LNCaP clone FGC (cell line): ENCODE measurements at regions not wholly inside any gene's neighbourhood (a gene's known extent, or its start where the extent isn't known, plus 50 kb on each side); places are given as distances from the start of the nearest gene placed in this dataset.

Experiments used
- DNase-seq: peaks from one replicate; pipeline ENCODE4 v3.0.0-alpha.2; 2011; ENCODE audit warnings: low read depth
- H3K4me3 ChIP-seq: 2 replicates; pipeline ENCODE4 v1.5.1; 2011; ENCODE audit warnings: mild to moderate bottlenecking, low read depth, low read length, control low read depth
- TF ChIP-seq, protein P1 (sequence below): IDR thresholded peaks from 2 replicates; pipeline ENCODE4 v1.5.1; 2012; ENCODE audit warnings: mild to moderate bottlenecking; ENCODE audit not compliant: control insufficient read depth, insufficient read depth; ENCODE audit errors: extremely low read depth

DNA sequence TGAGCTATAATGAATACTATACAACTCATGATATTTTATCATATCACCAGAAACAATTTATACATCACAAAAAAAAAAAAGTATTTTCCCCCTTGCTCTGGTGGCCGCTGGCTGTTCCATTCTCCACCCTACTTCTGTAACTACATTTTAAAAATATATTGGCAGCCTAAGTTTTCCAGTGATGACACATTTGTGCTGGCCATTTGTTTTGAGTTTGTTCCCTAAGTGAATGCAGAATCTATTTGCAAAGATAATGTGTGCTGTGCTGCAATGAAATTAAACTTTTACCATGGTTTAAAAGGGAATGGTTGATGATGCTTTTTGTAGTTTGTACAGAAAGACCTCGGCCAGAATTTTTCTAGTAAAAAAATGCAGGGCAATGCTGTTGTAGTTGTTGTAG is 1092.8 kb downstream of the TMTC2 start:
- TF ChIP-seq, protein P1, sequence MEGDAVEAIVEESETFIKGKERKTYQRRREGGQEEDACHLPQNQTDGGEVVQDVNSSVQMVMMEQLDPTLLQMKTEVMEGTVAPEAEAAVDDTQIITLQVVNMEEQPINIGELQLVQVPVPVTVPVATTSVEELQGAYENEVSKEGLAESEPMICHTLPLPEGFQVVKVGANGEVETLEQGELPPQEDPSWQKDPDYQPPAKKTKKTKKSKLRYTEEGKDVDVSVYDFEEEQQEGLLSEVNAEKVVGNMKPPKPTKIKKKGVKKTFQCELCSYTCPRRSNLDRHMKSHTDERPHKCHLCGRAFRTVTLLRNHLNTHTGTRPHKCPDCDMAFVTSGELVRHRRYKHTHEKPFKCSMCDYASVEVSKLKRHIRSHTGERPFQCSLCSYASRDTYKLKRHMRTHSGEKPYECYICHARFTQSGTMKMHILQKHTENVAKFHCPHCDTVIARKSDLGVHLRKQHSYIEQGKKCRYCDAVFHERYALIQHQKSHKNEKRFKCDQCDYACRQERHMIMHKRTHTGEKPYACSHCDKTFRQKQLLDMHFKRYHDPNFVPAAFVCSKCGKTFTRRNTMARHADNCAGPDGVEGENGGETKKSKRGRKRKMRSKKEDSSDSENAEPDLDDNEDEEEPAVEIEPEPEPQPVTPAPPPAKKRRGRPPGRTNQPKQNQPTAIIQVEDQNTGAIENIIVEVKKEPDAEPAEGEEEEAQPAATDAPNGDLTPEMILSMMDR: no peak
- no peak for DNase-seq
- H3K4me3 ChIP-seq: no peak overlapping the region

DNA sequence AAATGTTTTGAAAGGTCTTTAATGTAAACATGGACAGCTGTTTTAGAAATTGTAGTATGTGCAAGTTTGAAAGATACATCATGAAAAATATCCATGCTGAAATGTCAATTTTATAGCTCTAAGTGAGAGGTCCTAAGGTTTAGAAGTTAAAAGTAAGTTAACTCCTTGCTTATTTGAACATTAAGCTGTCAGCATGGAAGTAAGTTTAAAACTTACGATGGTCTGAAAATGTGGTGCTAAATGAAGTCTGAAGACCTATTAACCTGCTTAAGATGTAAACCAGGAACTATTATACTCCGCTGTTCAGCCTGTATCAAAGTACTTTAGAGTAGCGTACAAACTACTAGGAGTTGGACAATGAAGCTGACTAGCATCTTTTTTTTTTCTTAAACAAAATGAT is 1082.4 kb downstream of the TMTC2 start:
- no peak for DNase-seq
- TF ChIP-seq, protein P1: no peak

DNA sequence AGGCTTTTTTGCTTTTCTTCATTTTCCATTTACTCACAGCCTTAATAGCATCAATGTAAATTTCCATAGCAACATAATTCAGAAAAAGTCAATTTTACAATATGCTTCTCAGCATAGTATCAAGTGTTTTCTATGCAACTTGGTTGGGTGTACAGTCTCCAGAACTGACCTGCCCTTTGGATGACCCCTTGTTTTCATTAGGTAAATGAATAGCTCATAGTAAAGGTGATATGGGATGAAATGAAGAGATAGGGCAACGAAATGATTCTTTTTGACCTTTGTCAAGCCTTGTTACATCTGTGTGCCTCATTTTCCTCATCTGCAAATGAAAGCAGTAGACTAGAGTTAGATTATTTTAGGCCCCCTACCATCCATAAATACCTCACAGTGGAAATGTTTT is 1081.0 kb downstream of the TMTC2 start:
- TF ChIP-seq, protein P1: no peak
- no peak for DNase-seq
- H3K4me3 ChIP-seq: no peak overlapping the region

More for the DNA sequence above, 1082.4 kb downstream of the TMTC2 start:
- no peak overlapping the region for H3K4me3 ChIP-seq

DNA sequence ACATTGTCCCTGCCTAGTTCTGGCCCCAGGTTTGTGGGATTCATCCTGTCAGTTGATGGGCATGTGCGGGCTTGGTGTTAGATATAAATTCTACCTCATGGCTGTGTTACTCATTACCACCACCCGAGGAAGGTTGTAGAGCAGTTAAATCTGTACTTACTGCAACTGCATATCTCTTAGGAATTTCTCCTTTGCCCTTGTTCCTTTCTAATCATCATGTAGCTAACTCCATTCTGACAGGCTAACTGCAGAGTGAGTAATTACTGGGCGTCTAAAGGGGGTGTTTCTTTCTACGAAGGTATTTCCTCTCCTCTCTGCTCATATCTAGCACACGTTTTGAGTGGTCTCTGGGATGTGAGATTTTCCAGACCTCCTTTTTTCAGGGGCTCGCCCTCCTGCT is 1076.7 kb downstream of the TMTC2 start:
- TF ChIP-seq, protein P1: no peak
- DNase-seq: no peak
- H3K4me3 ChIP-seq: no peak overlapping the region

DNA sequence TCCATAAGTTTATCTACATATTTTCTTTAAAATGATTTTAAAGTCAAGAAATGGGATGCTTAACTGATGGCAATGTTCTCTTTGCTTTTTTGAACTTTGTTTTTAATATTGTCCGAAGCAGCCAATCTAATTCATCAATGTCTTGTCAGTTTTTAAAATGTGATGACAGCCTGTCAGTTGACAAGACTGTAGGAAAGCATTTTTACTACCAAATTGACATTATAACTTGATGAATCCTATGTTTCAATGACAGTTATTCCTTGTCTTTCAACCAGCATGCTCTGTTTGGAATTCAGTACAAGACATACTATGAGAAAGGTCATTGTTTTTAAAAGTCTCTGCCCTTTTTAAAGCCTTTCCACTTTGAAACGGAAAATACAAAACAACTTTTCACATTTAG is 1073.2 kb downstream of the TMTC2 start:
- no peak overlapping the region for H3K4me3 ChIP-seq
- DNase-seq: no peak
- TF ChIP-seq, protein P1: no peak

DNA sequence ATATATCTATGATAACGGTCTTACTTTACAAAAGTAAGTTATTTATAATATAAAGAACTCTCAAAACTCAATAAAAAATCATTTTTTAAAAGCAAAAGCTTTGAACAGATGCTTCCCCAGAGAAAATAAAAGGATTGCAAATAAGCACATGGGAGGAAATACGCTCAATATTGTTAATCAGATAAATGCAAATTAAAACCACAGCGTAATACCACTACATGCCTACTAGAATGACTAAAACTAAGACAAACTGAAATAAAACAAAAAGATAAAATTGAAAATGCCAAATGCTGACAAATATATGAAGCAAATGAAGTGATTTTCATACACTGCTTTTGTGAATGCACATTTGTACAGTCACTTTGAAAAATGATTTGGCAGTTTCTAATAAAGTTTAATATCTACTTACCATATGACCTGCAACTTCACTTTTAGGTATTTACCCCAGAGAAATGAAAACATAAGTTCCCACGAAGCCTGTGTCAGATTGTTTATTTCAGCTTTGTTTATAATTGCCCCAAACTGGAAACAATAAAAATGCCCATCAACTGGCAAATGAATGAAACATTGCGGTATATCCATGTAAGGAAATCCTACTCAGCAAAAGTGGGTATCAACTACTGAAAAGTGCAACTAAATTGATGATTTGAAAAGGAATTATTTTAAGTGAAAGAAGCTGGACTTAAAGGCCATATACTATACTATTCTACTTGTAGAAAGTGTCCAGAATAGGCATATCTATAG is 1072.4 kb downstream of the TMTC2 start:
- H3K4me3 ChIP-seq: no peak overlapping the region
- DNase-seq: no peak
- TF ChIP-seq, protein P1: no peak

DNA sequence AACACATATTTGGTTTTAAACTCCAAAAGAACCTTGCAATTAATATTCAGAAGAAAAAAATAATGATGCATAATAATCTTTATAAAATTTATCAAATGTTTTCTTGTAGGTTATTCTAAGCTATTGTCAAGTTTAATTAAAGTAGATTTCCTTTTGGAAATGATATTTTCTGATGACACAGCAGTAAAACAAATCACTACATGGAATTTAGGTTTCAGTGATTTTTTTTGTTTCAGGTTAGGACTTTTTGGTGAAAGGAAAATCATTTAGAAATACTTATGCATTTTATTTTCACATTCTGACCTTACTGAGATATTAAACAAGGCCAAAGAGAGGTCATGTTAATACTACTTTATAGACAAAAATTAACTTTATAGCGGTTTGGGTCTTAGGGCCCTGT is 1067.2 kb downstream of the TMTC2 start:
- no peak for DNase-seq
- no peak overlapping the region for H3K4me3 ChIP-seq
- TF ChIP-seq, protein P1: no peak
